WTC11 (cell line): ENCODE measurements at regions not wholly inside any gene's neighbourhood (a gene's known extent, or its start where the extent isn't known, plus 50 kb on each side); places are given as distances from the start of the nearest gene placed in this dataset.
A peak's percentile ranks its signal among the peaks of the same experiment; 100 is the strongest.
"Not testable (repeated sequence)": the region's sequence is repeated elsewhere in the genome, so short reads cannot be mapped to it uniquely, and the experiment has no call there.

Experiments
- ATAC-seq: fragments of 200-7000 bp; cut with Tn5 transposase; 2 replicates; pipeline ENCODE4 v1.10.0; 2021; ENCODE audit warnings: mild to moderate bottlenecking, moderate library complexity
- CTCF ChIA-PET: fragments of 300-600 bp; sonication (Branson Sonifier 250); formaldehyde crosslinking; loops from one replicate; lab custom pipeline; 2021; ENCODE audit warnings: antibody characterized with exemption; lab: Charles Lee
- POLR2A ChIA-PET: fragments of 350-600 bp; sonication (Branson Sonifier 250); formaldehyde crosslinking; loops from one replicate; lab custom pipeline; 2021; ENCODE audit warnings: antibody characterized with exemption; lab: Charles Lee
- DNase-seq: peaks from one replicate; pipeline ENCODE4 v3.0.0; 2021; ENCODE audit warnings: low spot score
- H3K27ac Mint-ChIP-seq: 2 replicates; pipeline ENCODE4 v1.8.0; 2021; ENCODE audit warnings: mixed read lengths
- H3K27me3 Mint-ChIP-seq: 2 replicates; pipeline ENCODE4 v1.8.0; 2021; ENCODE audit warnings: low read depth, mild to moderate bottlenecking, moderate library complexity, mixed read lengths
- H3K36me3 Mint-ChIP-seq: 2 replicates; pipeline ENCODE4 v1.8.0; 2021; ENCODE audit warnings: mixed read lengths
- H3K4me1 Mint-ChIP-seq: 2 replicates; pipeline ENCODE4 v1.8.0; 2022; ENCODE audit warnings: mixed read lengths
- H3K4me3 Mint-ChIP-seq: 2 replicates; pipeline ENCODE4 v1.8.0; 2021; ENCODE audit warnings: mild to moderate bottlenecking, moderate library complexity, mixed read lengths
- H3K9me3 Mint-ChIP-seq: 2 replicates; pipeline ENCODE4 v1.8.0; 2021; ENCODE audit warnings: mixed read lengths
- ATF1 ChIP-seq: sonication (generic); formaldehyde crosslinking; IDR thresholded peaks from 2 replicates; pipeline ENCODE4 v1.8.1; 2023; ENCODE audit warnings: mild to moderate bottlenecking, moderate library complexity, missing genetic modification reagents
- ATF2 ChIP-seq: sonication (generic); formaldehyde crosslinking; IDR thresholded peaks from 2 replicates; pipeline ENCODE4 v1.8.1; 2022; ENCODE audit warnings: low read depth, missing genetic modification reagents, borderline replicate concordance
- ATF6 ChIP-seq: sonication (generic); formaldehyde crosslinking; IDR thresholded peaks from 2 replicates; pipeline ENCODE4 v1.8.1; 2023; ENCODE audit warnings: mild to moderate bottlenecking, missing genetic modification reagents
- CREB1 ChIP-seq: sonication (generic); formaldehyde crosslinking; IDR thresholded peaks from 2 replicates; pipeline ENCODE4 v1.8.0; 2023; ENCODE audit warnings: mild to moderate bottlenecking, missing genetic modification reagents
- E2F5 ChIP-seq: sonication (generic); formaldehyde crosslinking; IDR thresholded peaks from 2 replicates; pipeline ENCODE4 v1.8.1; 2022; ENCODE audit warnings: mild to moderate bottlenecking, moderate library complexity, missing genetic modification reagents
- ELF4 ChIP-seq: sonication (generic); formaldehyde crosslinking; IDR thresholded peaks from 2 replicates; pipeline ENCODE4 v1.8.1; 2022; ENCODE audit warnings: low read depth, mild to moderate bottlenecking, moderate library complexity, missing genetic modification reagents
- HMGA2 ChIP-seq: fragments of 250-450 bp; sonication (Bioruptor Pico); IDR thresholded peaks from 2 replicates; pipeline ENCODE4 v1.4.0; 2021; ENCODE audit warnings: mild to moderate bottlenecking, moderate library complexity
- KAT7 ChIP-seq: sonication (generic); formaldehyde crosslinking; IDR thresholded peaks from 2 replicates; pipeline ENCODE4 v1.8.1; 2023; ENCODE audit warnings: missing genetic modification reagents, mild to moderate bottlenecking, borderline replicate concordance
- NFATC4 ChIP-seq: fragments of 250-450 bp; sonication (Bioruptor Pico); IDR thresholded peaks from 2 replicates; pipeline ENCODE4 v1.9.0; 2021; ENCODE audit warnings: mild to moderate bottlenecking
- TP53 ChIP-seq: sonication (generic); formaldehyde crosslinking; IDR thresholded peaks from 2 replicates; pipeline ENCODE4 v1.8.1; 2023; ENCODE audit warnings: mild to moderate bottlenecking, missing genetic modification reagents
- ZBTB21 ChIP-seq: sonication (generic); formaldehyde crosslinking; IDR thresholded peaks from 2 replicates; pipeline ENCODE4 v1.8.1; 2023; ENCODE audit warnings: mild to moderate bottlenecking, missing genetic modification reagents, borderline replicate concordance
- ZNF317 ChIP-seq: sonication (generic); formaldehyde crosslinking; IDR thresholded peaks from 2 replicates; pipeline ENCODE4 v1.8.1; 2023; ENCODE audit warnings: low read depth, mild to moderate bottlenecking, moderate library complexity, missing genetic modification reagents, borderline replicate concordance
- ZNF671 ChIP-seq: fragments of 250-450 bp; sonication (Bioruptor Pico); IDR thresholded peaks from 2 replicates; pipeline ENCODE4 v1.8.0; 2021; ENCODE audit warnings: mild to moderate bottlenecking
- TF ChIP-seq, protein P1 (sequence below): sonication (generic); formaldehyde crosslinking; IDR thresholded peaks from 2 replicates; pipeline ENCODE4 v1.8.0; 2023; ENCODE audit warnings: mild to moderate bottlenecking, missing genetic modification reagents

- ChIA-PET POLR2A (no interaction called here), CTCF (interaction anchor here (0.6 to 2.1 kb wide), 4 partner anchors 61 to 472 kb away, joined by 4 to 10 read pairs (median 6); no protein-coding TSS in a partner anchor)
- no peaks in the 10 kb centered on the region for H3K4me1 Mint-ChIP-seq
- H3K27me3 Mint-ChIP-seq = peaks cover 36% of the 10 kb centered on the region
- H3K27ac Mint-ChIP-seq = no peak overlapping the region
- peaks cover 26% of the 10 kb centered on the region for H3K9me3 Mint-ChIP-seq
- ATAC-seq (no peak), DNase-seq (no peak)
- no peak overlapping the region for H3K4me3 Mint-ChIP-seq
- TF ChIP-seq ZBTB21 (no peak), ATF1 (no peak), ATF6 (CRISPR knock-in tag) (no peak), TP53 (CRISPR knock-in tag) (no peak)
- H3K36me3 Mint-ChIP-seq = peaks cover 7% of the 10 kb centered on the region; the same call in 1 of the 2 replicates
Observed at GRCh38 chr1:227482023-227482299, 81.4 kb upstream of the ZNF678 start.

GRCh38 chr1:227474072-227474471 lies 89.3 kb upstream of the ZNF678 start:
- H3K4me1 Mint-ChIP-seq, POLR2A ChIA-PET: not testable (repeated sequence)
- peaks cover 35% of the 10 kb centered on the region for H3K9me3 Mint-ChIP-seq
- TF ChIP-seq, protein P1, sequence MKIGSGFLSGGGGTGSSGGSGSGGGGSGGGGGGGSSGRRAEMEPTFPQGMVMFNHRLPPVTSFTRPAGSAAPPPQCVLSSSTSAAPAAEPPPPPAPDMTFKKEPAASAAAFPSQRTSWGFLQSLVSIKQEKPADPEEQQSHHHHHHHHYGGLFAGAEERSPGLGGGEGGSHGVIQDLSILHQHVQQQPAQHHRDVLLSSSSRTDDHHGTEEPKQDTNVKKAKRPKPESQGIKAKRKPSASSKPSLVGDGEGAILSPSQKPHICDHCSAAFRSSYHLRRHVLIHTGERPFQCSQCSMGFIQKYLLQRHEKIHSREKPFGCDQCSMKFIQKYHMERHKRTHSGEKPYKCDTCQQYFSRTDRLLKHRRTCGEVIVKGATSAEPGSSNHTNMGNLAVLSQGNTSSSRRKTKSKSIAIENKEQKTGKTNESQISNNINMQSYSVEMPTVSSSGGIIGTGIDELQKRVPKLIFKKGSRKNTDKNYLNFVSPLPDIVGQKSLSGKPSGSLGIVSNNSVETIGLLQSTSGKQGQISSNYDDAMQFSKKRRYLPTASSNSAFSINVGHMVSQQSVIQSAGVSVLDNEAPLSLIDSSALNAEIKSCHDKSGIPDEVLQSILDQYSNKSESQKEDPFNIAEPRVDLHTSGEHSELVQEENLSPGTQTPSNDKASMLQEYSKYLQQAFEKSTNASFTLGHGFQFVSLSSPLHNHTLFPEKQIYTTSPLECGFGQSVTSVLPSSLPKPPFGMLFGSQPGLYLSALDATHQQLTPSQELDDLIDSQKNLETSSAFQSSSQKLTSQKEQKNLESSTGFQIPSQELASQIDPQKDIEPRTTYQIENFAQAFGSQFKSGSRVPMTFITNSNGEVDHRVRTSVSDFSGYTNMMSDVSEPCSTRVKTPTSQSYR = 0 out of 2 replicates have a peak, but pooled peaks have one; percentile 60
- TF ChIP-seq, all 79 proteins: peak for 1; not testable (repeated sequence) for 78
- DNase-seq = peak; percentile 35
- CTCF ChIA-PET = interaction anchor here (0.6 to 1.9 kb wide), 4 partner anchors 68 to 480 kb away, joined by 3 to 6 read pairs (median 4); no protein-coding TSS in a partner anchor
- ATAC-seq, H3K27ac Mint-ChIP-seq, H3K4me3 Mint-ChIP-seq: not testable (repeated sequence)
- Mint-ChIP-seq H3K36me3 (peaks cover 11% of the 10 kb centered on the region), H3K27me3 (peaks cover 40% of the 10 kb centered on the region)

DNA sequence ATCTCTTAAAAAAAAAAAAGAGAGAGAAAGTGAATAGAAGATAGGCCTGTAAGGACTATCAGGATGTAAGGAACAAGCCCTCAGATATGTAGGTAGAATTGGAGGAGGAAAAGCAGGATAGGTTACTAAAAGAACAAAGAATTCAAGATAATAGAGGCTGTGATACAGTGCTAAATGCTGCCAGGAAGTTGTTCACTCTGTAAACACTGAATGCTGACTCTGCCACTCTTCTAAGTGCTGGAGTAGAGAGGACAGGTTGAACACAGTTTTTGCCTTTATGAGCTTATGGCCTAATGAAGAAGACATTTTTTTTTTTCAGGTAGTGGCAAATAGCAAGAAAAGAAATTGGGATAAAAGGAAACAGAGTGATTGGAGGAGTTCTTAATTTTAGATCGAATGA lies 90.6 kb upstream of the ZNF678 start:
- DNase-seq (no peak), ATAC-seq (no peak)
- Mint-ChIP-seq H3K27ac (no peak overlapping the region), H3K27me3 (peaks cover 28% of the 10 kb centered on the region), H3K36me3 (peaks cover 11% of the 10 kb centered on the region), H3K4me3 (no peak overlapping the region), H3K4me1 (peaks cover 3% of the 10 kb centered on the region; the same call in 1 of the 2 replicates), H3K9me3 (peaks cover 35% of the 10 kb centered on the region)
- ChIA-PET CTCF (interaction anchor here (0.5 to 1.9 kb wide), 2 partner anchors 70 to 372 kb away, joined by 4 to 5 read pairs; no protein-coding TSS in a partner anchor), POLR2A (no interaction called here)
- TF ChIP-seq HMGA2 (CRISPR knock-in tag) = no peak
- TF ChIP-seq ZNF317 (CRISPR knock-in tag) = no peak
- TF ChIP-seq CREB1 (CRISPR knock-in tag) = no peak
- TF ChIP-seq KAT7 (CRISPR knock-in tag) = no peak
- TF ChIP-seq ELF4 (CRISPR knock-in tag) = no peak
- TF ChIP-seq ATF2 (CRISPR knock-in tag) = no peak
- TF ChIP-seq ZBTB21 = no peak
- no peak for TF ChIP-seq NFATC4 (CRISPR knock-in tag)
- no peak for TF ChIP-seq E2F5 (CRISPR knock-in tag)
- TF ChIP-seq ZNF671 (CRISPR knock-in tag) = no peak
